CD4-positive, alpha-beta memory T cell (primary cell): ENCODE measurements at regions not wholly inside any gene's neighbourhood (a gene's known extent, or its start where the extent isn't known, plus 50 kb on each side); places are given as distances from the start of the nearest gene placed in this dataset.

Experiments
- CTCF ChIA-PET: fragments of 350-600 bp; sonication (Branson Sonifier 250); formaldehyde crosslinking; loops from one replicate; lab custom pipeline; 2021; ENCODE audit warnings: inconsistent platforms; ENCODE audit not compliant: partially characterized antibody; lab: Charles Lee
- POLR2A ChIA-PET: fragments of 350-600 bp; sonication (Branson Sonifier 250); formaldehyde crosslinking; loops from one replicate; lab custom pipeline; 2021; ENCODE audit not compliant: partially characterized antibody; lab: Charles Lee
- DNase-seq, 5 donors: peaks; one replicate each; pipeline versions ENCODE4 v3.0.0 to v3.0.0-alpha.2; 2020 to 2022; ENCODE audit warnings: mixed read lengths in 1 of 5
- H3K27ac ChIP-seq: one replicate; pipeline ENCODE4 v1.7.0; 2013; ENCODE audit warnings: low read depth, low read length
- H3K27me3 ChIP-seq: 2 replicates; pipeline ENCODE4 v1.7.0; 2013; ENCODE audit warnings: mild to moderate bottlenecking, low read length, moderate library complexity; ENCODE audit not compliant: insufficient read depth
- H3K36me3 ChIP-seq: 2 replicates; pipeline ENCODE4 v1.7.0; 2013; ENCODE audit warnings: mild to moderate bottlenecking, low read length, moderate library complexity; ENCODE audit not compliant: insufficient read depth
- H3K4me1 ChIP-seq: 2 replicates; pipeline ENCODE4 v1.7.0; 2013; ENCODE audit warnings: mild to moderate bottlenecking, low read length, moderate library complexity; ENCODE audit not compliant: insufficient read depth
- H3K4me3 ChIP-seq, 2 donors: one replicate each; pipeline ENCODE4 v1.7.0; 2013; ENCODE audit warnings: low read length in 2 of 2, mild to moderate bottlenecking in 1 of 2
- H3K9me3 ChIP-seq, 2 donors: one replicate each; pipeline ENCODE4 v1.7.0; 2013; ENCODE audit warnings: low read length in 2 of 2, control low read depth in 1 of 2; ENCODE audit not compliant: control insufficient read depth in 1 of 2
- H3K27ac Mint-ChIP-seq, 7 donors: one replicate each; pipeline ENCODE4 v1.8.0; 2020 to 2021; ENCODE audit warnings: mixed read lengths in 7 of 7, mild to moderate bottlenecking in 6 of 7, inconsistent platforms in 3 of 7, moderate library complexity in 3 of 7
- H3K27me3 Mint-ChIP-seq, 2 donors: one replicate each; pipeline ENCODE4 v1.8.0; 2020 to 2021; ENCODE audit warnings: mixed read lengths in 2 of 2
- H3K36me3 Mint-ChIP-seq, 2 donors: one replicate each; pipeline ENCODE4 v1.8.0; 2020 to 2021; ENCODE audit warnings: mixed read lengths in 2 of 2, inconsistent platforms in 1 of 2, mild to moderate bottlenecking in 1 of 2
- H3K4me1 Mint-ChIP-seq, 4 donors: one replicate each; pipeline ENCODE4 v1.8.0; 2020 to 2021; ENCODE audit warnings: mixed read lengths in 4 of 4, mild to moderate bottlenecking in 1 of 4
- H3K4me3 Mint-ChIP-seq, 8 donors: one replicate each; pipeline ENCODE4 v1.8.0; 2020 to 2021; ENCODE audit warnings: mixed read lengths in 8 of 8, mild to moderate bottlenecking in 7 of 8, moderate library complexity in 6 of 8, inconsistent platforms in 3 of 8
- H3K9me3 Mint-ChIP-seq, 8 donors: one replicate each; pipeline ENCODE4 v1.8.0; 2020 to 2021; ENCODE audit warnings: mixed read lengths in 8 of 8, mild to moderate bottlenecking in 5 of 8, inconsistent platforms in 3 of 8, moderate library complexity in 1 of 8
- intact Hi-C: fragments of 100-400 bp; cut with micrococcal nuclease; formaldehyde crosslinking; loops from one replicate; pipeline ENCODE4 v1.15.1; 2023

DNA sequence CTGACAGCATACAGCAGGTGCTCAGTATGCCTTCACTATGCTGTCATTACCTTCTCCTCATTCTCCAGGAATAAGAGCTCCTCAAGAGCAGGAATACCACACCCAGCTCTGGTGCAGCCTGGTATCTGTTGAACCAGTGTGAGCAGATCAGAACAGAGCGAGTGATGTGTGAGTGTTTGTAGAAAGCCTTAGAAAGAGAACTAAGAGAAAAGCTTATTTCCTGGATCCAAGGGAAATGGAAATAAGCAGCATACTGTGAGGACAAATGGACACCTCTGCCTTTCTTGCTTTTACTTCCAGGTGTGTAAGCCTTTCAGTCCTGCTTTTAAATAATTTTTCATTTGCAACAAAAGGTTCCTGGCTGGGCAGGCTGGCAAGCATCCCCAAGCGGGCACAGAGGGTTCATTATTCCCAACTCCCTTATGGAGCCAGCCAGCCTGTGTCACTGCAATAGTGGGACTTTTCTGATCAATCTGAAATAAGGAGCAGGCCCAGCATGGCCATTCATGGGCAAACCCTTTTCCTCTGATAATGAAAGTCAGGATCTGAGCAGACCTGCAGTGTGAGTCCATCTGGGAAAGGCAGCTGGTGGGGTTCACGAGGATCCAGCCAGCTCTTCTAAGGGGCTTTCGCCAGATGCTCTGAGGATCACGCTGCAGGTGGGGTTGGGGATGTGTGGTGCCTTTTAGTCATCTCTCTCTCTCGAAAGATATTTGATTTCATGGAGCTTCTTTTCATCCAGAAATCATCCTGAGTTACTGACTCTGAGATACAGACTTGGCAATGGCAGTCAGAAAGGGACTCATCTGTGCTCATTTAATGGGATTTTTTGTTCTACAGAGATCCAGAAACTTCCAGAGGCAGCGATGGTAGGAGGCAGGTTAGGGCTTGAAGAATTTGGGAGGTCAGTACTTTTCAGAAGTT, 594.9 kb upstream of the CFAP20DC start:
- no peak overlapping the region for H3K4me3 Mint-ChIP-seq
- no peaks in the 10 kb centered on the region for H3K36me3 Mint-ChIP-seq

DNA sequence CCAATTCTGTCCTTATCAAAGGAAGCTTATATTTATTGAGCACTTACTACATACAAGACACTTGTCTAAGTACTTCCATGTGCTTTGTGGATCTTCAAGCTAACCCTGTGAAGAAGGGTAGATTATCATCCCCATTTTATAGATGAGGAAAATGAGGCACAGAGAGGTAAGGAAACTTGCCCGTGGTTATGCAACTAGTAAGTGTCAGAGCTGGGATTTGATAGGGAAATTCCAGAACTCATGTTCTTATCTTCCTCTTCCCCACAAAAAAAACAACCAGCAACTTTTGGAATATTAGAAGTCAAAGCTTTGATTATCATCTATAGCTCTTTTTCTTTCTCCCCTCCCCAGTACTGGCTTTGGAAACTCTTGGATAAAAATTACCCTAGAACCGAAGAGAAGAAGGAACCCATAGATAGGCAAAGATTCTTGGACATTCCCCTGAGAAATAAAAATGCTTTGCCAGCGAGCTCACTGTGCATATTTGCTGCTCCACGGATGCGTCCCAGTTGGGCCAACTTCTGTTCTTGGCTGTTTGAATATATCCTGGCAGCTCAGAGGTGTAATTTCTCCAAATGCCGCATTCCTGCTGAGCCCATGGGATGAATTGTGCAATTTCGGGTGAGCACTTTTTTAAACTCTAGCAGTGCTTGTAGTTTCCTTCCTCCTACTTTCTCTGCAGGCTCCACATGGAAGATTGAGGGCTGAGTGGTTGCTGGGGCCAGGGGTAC, 591.5 kb upstream of the CFAP20DC start:
- H3K36me3 Mint-ChIP-seq = no peaks in the 10 kb centered on the region
- no peaks in the 10 kb centered on the region for H3K4me1 ChIP-seq
- DNase-seq = no peak
- no peak overlapping the region for H3K4me3 ChIP-seq
- no peaks in the 10 kb centered on the region for H3K9me3 Mint-ChIP-seq
- no peaks in the 10 kb centered on the region for H3K9me3 ChIP-seq
- H3K36me3 ChIP-seq = no peaks in the 10 kb centered on the region
- intact Hi-C loops = no loop called here
- H3K4me3 Mint-ChIP-seq = no peak overlapping the region
- no peak overlapping the region for H3K27ac ChIP-seq
- H3K27me3 ChIP-seq = no peaks in the 10 kb centered on the region
- POLR2A ChIA-PET = no interaction called here
- H3K4me1 Mint-ChIP-seq = no peaks in the 10 kb centered on the region
- peaks cover 6% of the 10 kb centered on the region in 2 donors for H3K27me3 Mint-ChIP-seq
- H3K27ac Mint-ChIP-seq = no peak overlapping the region
- CTCF ChIA-PET = no interaction called here

More for the DNA sequence above, 594.9 kb upstream of the CFAP20DC start:
- no peak overlapping the region for H3K27ac ChIP-seq
- peaks cover 0 to 6% of the 10 kb centered on the region in 2 donors for H3K9me3 ChIP-seq
- Mint-ChIP-seq H3K27ac (no peak overlapping the region), H3K9me3 (peaks cover 0 to 17% (median 13%) of the 10 kb centered on the region in 8 donors), H3K4me1 (no peaks in the 10 kb centered on the region), H3K27me3 (peaks cover 6% of the 10 kb centered on the region in 2 donors)
- H3K4me3 ChIP-seq = no peak overlapping the region
- DNase-seq = no peak
- ChIA-PET CTCF (no interaction called here), POLR2A (no interaction called here)
- H3K27me3 ChIP-seq = no peaks in the 10 kb centered on the region
- intact Hi-C loops = no loop called here
- no peaks in the 10 kb centered on the region for H3K36me3 ChIP-seq
- H3K4me1 ChIP-seq = no peaks in the 10 kb centered on the region

- Histone ChIP-seq H3K36me3 (no peaks in the 10 kb centered on the region), H3K4me3 (no peak overlapping the region), H3K27ac (no peak overlapping the region), H3K9me3 (no peaks in the 10 kb centered on the region), H3K27me3 (no peaks in the 10 kb centered on the region), H3K4me1 (no peaks in the 10 kb centered on the region)
- intact Hi-C loops = no loop called here
- no peaks in the 10 kb centered on the region for H3K27me3 Mint-ChIP-seq
- DNase-seq = no peak
- CTCF ChIA-PET = no interaction called here
- peaks cover 0 to 2% (median 0%) of the 10 kb centered on the region in 8 donors for H3K9me3 Mint-ChIP-seq
- POLR2A ChIA-PET = no interaction called here
- H3K27ac Mint-ChIP-seq = no peak overlapping the region
- no peaks in the 10 kb centered on the region for H3K36me3 Mint-ChIP-seq
- H3K4me3 Mint-ChIP-seq = no peak overlapping the region
- peaks cover 0 to 2% (median 0%) of the 10 kb centered on the region in 4 donors for H3K4me1 Mint-ChIP-seq
Observed at GRCh38 chr3:59632760-59633573, 583.1 kb upstream of the CFAP20DC start.

- POLR2A ChIA-PET = no interaction called here
- intact Hi-C loops = no loop called here
- H3K4me3 Mint-ChIP-seq = no peak overlapping the region
- peaks cover 0 to 2% (median 0%) of the 10 kb centered on the region in 8 donors for H3K9me3 Mint-ChIP-seq
- peaks cover 0 to 2% (median 0%) of the 10 kb centered on the region in 4 donors for H3K4me1 Mint-ChIP-seq
- no peaks in the 10 kb centered on the region for H3K27me3 Mint-ChIP-seq
- Histone ChIP-seq H3K27ac (no peak overlapping the region), H3K4me3 (no peak overlapping the region), H3K4me1 (no peaks in the 10 kb centered on the region), H3K36me3 (no peaks in the 10 kb centered on the region), H3K9me3 (no peaks in the 10 kb centered on the region), H3K27me3 (no peaks in the 10 kb centered on the region)
- CTCF ChIA-PET = no interaction called here
- no peak overlapping the region for H3K27ac Mint-ChIP-seq
- no peak for DNase-seq
- no peaks in the 10 kb centered on the region for H3K36me3 Mint-ChIP-seq
Observed at GRCh38 chr3:59631482-59631881, 581.7 kb upstream of the CFAP20DC start.

DNA sequence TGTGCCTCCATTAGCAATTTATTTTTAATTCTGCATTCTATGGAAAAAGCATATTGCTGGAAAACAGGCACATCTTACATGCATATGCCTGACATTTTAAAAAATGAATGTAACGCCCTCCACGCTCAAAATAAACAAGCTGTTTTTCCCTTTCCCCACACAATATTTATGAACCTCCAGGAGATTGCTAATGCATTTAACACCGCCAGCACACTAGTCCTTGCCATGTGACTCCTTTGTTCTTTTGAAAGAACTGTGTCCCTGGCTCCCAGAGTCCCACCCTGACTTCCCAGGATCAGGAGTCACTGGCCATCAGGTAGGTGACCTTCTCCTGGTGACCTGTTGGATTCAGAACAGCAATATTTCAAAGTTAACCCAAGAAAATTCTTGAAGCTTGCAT, 571.2 kb upstream of the CFAP20DC start:
- ChIA-PET POLR2A (no interaction called here), CTCF (interaction anchor here (1.4 kb wide), 1 partner anchor 44 kb away, joined by 3 read pairs; no protein-coding TSS in a partner anchor)
- intact Hi-C loops = no loop called here
- Histone ChIP-seq H3K27ac (no peak overlapping the region), H3K36me3 (no peaks in the 10 kb centered on the region), H3K27me3 (no peaks in the 10 kb centered on the region), H3K4me3 (no peak overlapping the region), H3K9me3 (no peaks in the 10 kb centered on the region), H3K4me1 (no peaks in the 10 kb centered on the region)
- Mint-ChIP-seq H3K4me3 (no peak overlapping the region), H3K27ac (peak overlapping the region in 1 of 7 donors; percentile 44), H3K36me3 (no peaks in the 10 kb centered on the region), H3K4me1 (no peaks in the 10 kb centered on the region), H3K9me3 (peaks cover 0 to 16% (median 7%) of the 10 kb centered on the region in 8 donors), H3K27me3 (no peaks in the 10 kb centered on the region)
- DNase-seq = no peak

DNA sequence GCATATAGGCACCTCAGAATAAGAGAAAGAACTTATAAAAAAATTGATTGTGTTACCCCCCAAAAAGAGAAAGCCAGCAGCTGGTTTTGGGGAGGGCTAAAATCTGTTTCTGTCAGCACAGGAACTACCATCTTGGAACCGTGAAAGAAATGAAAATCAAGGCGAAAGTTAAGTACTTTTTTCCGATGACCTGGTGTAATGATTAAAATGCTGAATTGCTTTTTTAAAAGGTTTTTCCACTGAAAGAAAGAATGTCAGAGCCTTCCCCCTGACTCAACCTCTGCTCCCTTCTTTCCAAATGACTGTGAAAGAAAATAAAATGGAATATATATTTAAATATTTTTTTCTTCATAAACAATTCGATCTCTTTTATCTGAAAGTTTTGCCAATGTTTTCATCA, 570.5 kb upstream of the CFAP20DC start:
- Mint-ChIP-seq H3K4me1 (no peaks in the 10 kb centered on the region), H3K27me3 (no peaks in the 10 kb centered on the region), H3K27ac (no peak overlapping the region), H3K36me3 (no peaks in the 10 kb centered on the region), H3K9me3 (peaks cover 0 to 16% (median 7%) of the 10 kb centered on the region in 8 donors), H3K4me3 (no peak overlapping the region)
- no peaks in the 10 kb centered on the region for H3K36me3 ChIP-seq
- H3K4me3 ChIP-seq = no peak overlapping the region
- intact Hi-C loops = no loop called here
- H3K4me1 ChIP-seq = no peaks in the 10 kb centered on the region
- H3K27me3 ChIP-seq = no peaks in the 10 kb centered on the region
- no peak for DNase-seq
- CTCF ChIA-PET = no interaction called here
- POLR2A ChIA-PET = no interaction called here
- H3K9me3 ChIP-seq = no peaks in the 10 kb centered on the region
- H3K27ac ChIP-seq = no peak overlapping the region

DNA sequence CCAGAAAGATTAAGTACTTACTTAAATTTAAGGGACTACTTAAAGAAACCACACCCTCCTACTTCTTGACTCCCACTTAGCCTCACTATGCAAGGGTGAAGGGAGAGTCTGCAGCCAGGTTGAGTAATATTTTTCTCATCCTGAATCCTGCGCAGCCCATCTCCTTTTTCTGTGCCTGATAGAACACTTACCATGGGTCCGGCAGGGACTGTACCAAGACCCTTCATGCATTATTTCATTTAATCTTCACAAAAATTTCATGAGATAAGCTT, 562.6 kb upstream of the CFAP20DC start:
- no peak for DNase-seq
- no peaks in the 10 kb centered on the region for H3K9me3 ChIP-seq
- H3K36me3 ChIP-seq = no peaks in the 10 kb centered on the region
- no peak overlapping the region for H3K4me3 ChIP-seq
- Mint-ChIP-seq H3K9me3 (peaks cover 2 to 17% (median 5%) of the 10 kb centered on the region in 8 donors), H3K4me3 (no peak overlapping the region), H3K36me3 (peaks cover 0 to 4% of the 10 kb centered on the region in 2 donors), H3K27me3 (no peaks in the 10 kb centered on the region), H3K27ac (no peak overlapping the region), H3K4me1 (no peaks in the 10 kb centered on the region)
- POLR2A ChIA-PET = no interaction called here
- no peak overlapping the region for H3K27ac ChIP-seq
- H3K4me1 ChIP-seq = no peaks in the 10 kb centered on the region
- H3K27me3 ChIP-seq = no peaks in the 10 kb centered on the region
- CTCF ChIA-PET = no interaction called here
- intact Hi-C loops = no loop called here
